ENCODE measurements at regions not wholly inside any gene's neighbourhood (a gene's known extent, or its start where the extent isn't known, plus 50 kb on each side); places are given as distances from the start of the nearest gene placed in this dataset.

DNA sequence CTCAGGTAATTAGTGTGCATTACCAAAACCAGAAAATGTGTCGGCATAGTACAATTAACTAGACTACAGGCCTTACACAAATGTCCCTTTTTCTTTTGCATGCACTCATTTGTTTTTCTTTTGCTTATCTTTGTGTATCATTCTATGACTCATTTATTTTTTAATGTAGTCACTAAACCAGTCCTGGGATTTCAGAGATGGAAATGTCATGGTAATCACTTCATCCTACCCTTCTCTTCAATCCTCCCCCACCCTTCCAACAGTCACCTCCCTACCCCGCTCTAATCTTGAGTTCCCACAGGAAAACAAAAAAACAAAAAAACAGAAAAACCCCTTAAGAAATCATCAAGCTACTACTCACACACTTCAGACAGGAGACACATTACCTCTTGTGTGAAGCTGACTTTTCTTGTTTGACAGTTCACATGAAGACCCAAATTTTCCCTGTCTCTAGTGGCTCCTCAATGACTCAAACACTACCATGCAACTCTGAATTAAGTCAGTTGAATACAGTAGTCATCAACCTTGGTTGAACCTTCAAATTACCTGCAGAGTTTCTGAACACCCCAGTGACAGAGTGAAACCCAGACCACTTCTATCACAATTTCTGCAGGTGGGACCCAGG, 242.4 kb upstream of the SALL1 start:
- TF ChIP-seq, protein P1, sequence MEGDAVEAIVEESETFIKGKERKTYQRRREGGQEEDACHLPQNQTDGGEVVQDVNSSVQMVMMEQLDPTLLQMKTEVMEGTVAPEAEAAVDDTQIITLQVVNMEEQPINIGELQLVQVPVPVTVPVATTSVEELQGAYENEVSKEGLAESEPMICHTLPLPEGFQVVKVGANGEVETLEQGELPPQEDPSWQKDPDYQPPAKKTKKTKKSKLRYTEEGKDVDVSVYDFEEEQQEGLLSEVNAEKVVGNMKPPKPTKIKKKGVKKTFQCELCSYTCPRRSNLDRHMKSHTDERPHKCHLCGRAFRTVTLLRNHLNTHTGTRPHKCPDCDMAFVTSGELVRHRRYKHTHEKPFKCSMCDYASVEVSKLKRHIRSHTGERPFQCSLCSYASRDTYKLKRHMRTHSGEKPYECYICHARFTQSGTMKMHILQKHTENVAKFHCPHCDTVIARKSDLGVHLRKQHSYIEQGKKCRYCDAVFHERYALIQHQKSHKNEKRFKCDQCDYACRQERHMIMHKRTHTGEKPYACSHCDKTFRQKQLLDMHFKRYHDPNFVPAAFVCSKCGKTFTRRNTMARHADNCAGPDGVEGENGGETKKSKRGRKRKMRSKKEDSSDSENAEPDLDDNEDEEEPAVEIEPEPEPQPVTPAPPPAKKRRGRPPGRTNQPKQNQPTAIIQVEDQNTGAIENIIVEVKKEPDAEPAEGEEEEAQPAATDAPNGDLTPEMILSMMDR (IDR thresholded peaks at IDR 0.05 in 2 of 3, conservative IDR thresholded peaks at IDR 0.05 in 1 of 3; ENCODE audit: borderline replicate concordance in 1 of 3, insufficient read depth in 1 of 3, low read depth in 2 of 3, low read length in 2 of 3): no peak
- TF ChIP-seq POLR2A (IDR thresholded peaks at IDR 0.05; ENCODE audit: borderline replicate concordance, extremely low read depth, insufficient read depth, insufficient read length) (no peak), JUND (IDR thresholded peaks at IDR 0.05) (no peak), RAD21 (IDR thresholded peaks at IDR 0.05; ENCODE audit: low read depth) (no peak), EZH2 (IDR thresholded peaks at IDR 0.05) (no peak), ELF1 (IDR thresholded peaks at IDR 0.05; ENCODE audit: borderline replicate concordance, low read depth) (no peak), EZH2phosphoT487 (IDR thresholded peaks at IDR 0.05; ENCODE audit: borderline replicate concordance) (no peak)
- TF ChIP-seq, protein P2, sequence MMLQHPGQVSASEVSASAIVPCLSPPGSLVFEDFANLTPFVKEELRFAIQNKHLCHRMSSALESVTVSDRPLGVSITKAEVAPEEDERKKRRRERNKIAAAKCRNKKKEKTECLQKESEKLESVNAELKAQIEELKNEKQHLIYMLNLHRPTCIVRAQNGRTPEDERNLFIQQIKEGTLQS (IDR thresholded peaks at IDR 0.05): no peak
